PC-3 (cell line): ENCODE measurements at regions not wholly inside any gene's neighbourhood (a gene's known extent, or its start where the extent isn't known, plus 50 kb on each side); places are given as distances from the start of the nearest gene placed in this dataset.

ENCODE experiments used
- ATAC-seq: fragments of 200-7000 bp; cut with Tn5 transposase; 2 replicates; pipeline ENCODE4 v1.9.1; 2020; ENCODE audit warnings: mild to moderate bottlenecking, moderate library complexity
- BruUV-seq: library from RNA; stranded (reverse); fragments of 400-500 nt; replicated peaks from 2 replicates; lab custom pipeline; 2021; lab: Mats Ljungman, UMichigan
- CTCF ChIA-PET: fragments of 300-600 bp; sonication (Branson Sonifier 250); formaldehyde crosslinking; loops from one replicate; lab custom pipeline; 2022; ENCODE audit warnings: antibody characterized with exemption; lab: Charles Lee
- POLR2A ChIA-PET: fragments of 300-600 bp; sonication (Branson Sonifier 250); formaldehyde crosslinking; loops from one replicate; lab custom pipeline; 2022; ENCODE audit warnings: antibody characterized with exemption; ENCODE audit not compliant: unreplicated experiment; lab: Charles Lee
- DNase-seq: peaks from one replicate; pipeline ENCODE4 v3.0.0-alpha.2; 2015
- H2AFZ ChIP-seq: fragments of 300-600 bp; sonication (generic); 2 replicates; pipeline ENCODE4 v1.6.0; 2016; ENCODE audit warnings: antibody characterized with exemption, low read length
- H3F3A ChIP-seq: fragments of 300-600 bp; sonication (generic); one replicate; pipeline ENCODE4 v1.6.0; 2017; ENCODE audit warnings: antibody characterized with exemption, low read length, control low read depth, mild to moderate bottlenecking; ENCODE audit not compliant: unreplicated experiment
- H3K27ac ChIP-seq: fragments of 300-600 bp; sonication (generic); 2 replicates; pipeline ENCODE4 v1.5.1; 2016; ENCODE audit warnings: mild to moderate bottlenecking, low read length
- H3K27me3 ChIP-seq: fragments of 300-600 bp; sonication (generic); 2 replicates; pipeline ENCODE4 v1.6.1; 2016; ENCODE audit warnings: low read length, mixed read lengths
- H3K36me3 ChIP-seq: fragments of 300-600 bp; sonication (generic); 2 replicates; pipeline ENCODE4 v1.6.1; 2016; ENCODE audit warnings: low read depth, mixed run types, low read length, mixed read lengths
- H3K4me1 ChIP-seq: fragments of 300-600 bp; sonication (generic); 2 replicates; pipeline ENCODE4 v1.5.1; 2016; ENCODE audit warnings: low read length; ENCODE audit not compliant: insufficient read depth
- H3K4me2 ChIP-seq: fragments of 300-600 bp; sonication (generic); 2 replicates; pipeline ENCODE4 v1.6.0; 2016; ENCODE audit warnings: low read length
- H3K4me3 ChIP-seq: fragments of 300-600 bp; sonication (generic); 2 replicates; pipeline ENCODE4 v1.5.1; 2016; ENCODE audit warnings: mild to moderate bottlenecking, low read length, mixed read lengths
- H3K79me2 ChIP-seq: fragments of 300-600 bp; sonication (generic); 2 replicates; pipeline ENCODE4 v1.6.1; 2017; ENCODE audit warnings: low read length, mixed read lengths
- H3K9ac ChIP-seq: fragments of 300-600 bp; sonication (generic); 2 replicates; pipeline ENCODE4 v1.6.0; 2016; ENCODE audit warnings: mild to moderate bottlenecking, low read length
- H3K9me2 ChIP-seq: fragments of 300-600 bp; sonication (generic); replicated peaks from 2 replicates; pipeline ENCODE4 v1.6.1; 2016; ENCODE audit warnings: mixed run types, low read length, mixed read lengths
- H3K9me3 ChIP-seq: fragments of 300-600 bp; sonication (generic); 2 replicates; pipeline ENCODE4 v1.6.1; 2016; ENCODE audit warnings: low read length, mixed read lengths
- H4K20me1 ChIP-seq: fragments of 300-600 bp; sonication (generic); 2 replicates; pipeline ENCODE4 v1.6.1; 2016; ENCODE audit warnings: low read length, mixed read lengths
- CTCF ChIP-seq: fragments of 300-600 bp; sonication (generic); conservative IDR thresholded peaks from 2 replicates; pipeline ENCODE4 v1.5.1; 2017; ENCODE audit warnings: antibody characterized with exemption, low read depth, mild to moderate bottlenecking, low read length
- EZH2 ChIP-seq: fragments of 300-600 bp; sonication (generic); IDR thresholded peaks from one replicate; pipeline ENCODE4 v1.6.1; 2017; ENCODE audit warnings: antibody characterized with exemption, mild to moderate bottlenecking, low read length; ENCODE audit not compliant: unreplicated experiment
- EZH2phosphoT487 ChIP-seq: fragments of 300-600 bp; sonication (generic); IDR thresholded peaks from 2 replicates; pipeline ENCODE4 v1.6.1; 2018; ENCODE audit warnings: mild to moderate bottlenecking, antibody characterized with exemption, low read length, borderline replicate concordance
- intact Hi-C: fragments of 100-400 bp; cut with micrococcal nuclease; formaldehyde crosslinking; loops from 2 replicates; pipeline ENCODE4 v1.9.0; 2023

GRCh38 chr14:51593397-51593796, 58.3 kb upstream of the FRMD6 start:
- ATAC-seq, result no peak
- intact Hi-C loops, result no loop called here

GRCh38 chr14:51595881-51596455, 55.7 kb upstream of the FRMD6 start:
- no peaks in the 10 kb centered on the region for H3K36me3 ChIP-seq
- CTCF ChIA-PET, result no interaction called here
- intact Hi-C loops, result no loop called here
- H3K9me2 ChIP-seq, result no peaks in the 10 kb centered on the region
- no peak overlapping the region for H3K27ac ChIP-seq
- ATAC-seq (no peak), DNase-seq (no peak)
- H3K79me2 ChIP-seq, result no peaks in the 10 kb centered on the region
- no peaks in the 10 kb centered on the region for H3K27me3 ChIP-seq
- no peaks in the 10 kb centered on the region for H4K20me1 ChIP-seq
- TF ChIP-seq EZH2 (no peak), CTCF (no peak), EZH2phosphoT487 (no peak)
- no peak overlapping the region for H3K4me3 ChIP-seq
- BruUV-seq, result no TSS peak
- POLR2A ChIA-PET, result no interaction called here
- H3K4me1 ChIP-seq, result no peaks in the 10 kb centered on the region
- H3K4me2 ChIP-seq, result no peak overlapping the region
- H2AFZ ChIP-seq, result no peak overlapping the region
- H3K9ac ChIP-seq, result no peak overlapping the region
- H3F3A ChIP-seq, result no peaks in the 10 kb centered on the region
- no peaks in the 10 kb centered on the region for H3K9me3 ChIP-seq

More at GRCh38 chr14:51593397-51593796, 58.3 kb upstream of the FRMD6 start:
- Histone ChIP-seq H3K9me2 (no peaks in the 10 kb centered on the region), H3K4me1 (no peaks in the 10 kb centered on the region), H4K20me1 (no peaks in the 10 kb centered on the region), H3K9ac (no peak overlapping the region), H3K79me2 (no peaks in the 10 kb centered on the region), H3K4me3 (no peak overlapping the region), H3K9me3 (no peaks in the 10 kb centered on the region), H3K27ac (no peak overlapping the region), H2AFZ (no peak overlapping the region), H3K4me2 (no peak overlapping the region), H3K36me3 (no peaks in the 10 kb centered on the region), H3F3A (no peaks in the 10 kb centered on the region), H3K27me3 (no peaks in the 10 kb centered on the region)
- no TSS peak for BruUV-seq
- CTCF ChIA-PET, result no interaction called here
- no peak for DNase-seq
- POLR2A ChIA-PET, result no interaction called here
- TF ChIP-seq CTCF (no peak), EZH2 (no peak), EZH2phosphoT487 (no peak)

- no TSS peak for BruUV-seq
- ATAC-seq, result no peak
- intact Hi-C loops, result no loop called here
Measured at GRCh38 chr14:51596488-51597117, 55.1 kb upstream of the FRMD6 start.

More at GRCh38 chr14:51596488-51597117, 55.1 kb upstream of the FRMD6 start:
- POLR2A ChIA-PET, result no interaction called here
- Histone ChIP-seq H3K27ac (no peak overlapping the region), H3K4me3 (no peak overlapping the region), H3K9me3 (no peaks in the 10 kb centered on the region), H3K79me2 (no peaks in the 10 kb centered on the region), H2AFZ (no peak overlapping the region), H3K36me3 (no peaks in the 10 kb centered on the region), H3K27me3 (no peaks in the 10 kb centered on the region), H3K4me1 (no peaks in the 10 kb centered on the region), H3K4me2 (no peak overlapping the region), H4K20me1 (no peaks in the 10 kb centered on the region), H3K9me2 (no peaks in the 10 kb centered on the region), H3F3A (no peaks in the 10 kb centered on the region), H3K9ac (no peak overlapping the region)
- CTCF ChIA-PET, result no interaction called here
- DNase-seq, result no peak
- TF ChIP-seq EZH2phosphoT487 (no peak), CTCF (no peak), EZH2 (no peak)
